HEK293 (cell line): ENCODE measurements at regions not wholly inside any gene's neighbourhood (a gene's known extent, or its start where the extent isn't known, plus 50 kb on each side); places are given as distances from the start of the nearest gene placed in this dataset.
"Not testable (repeated sequence)": the region's sequence is repeated elsewhere in the genome, so short reads cannot be mapped to it uniquely, and the experiment has no call there.

Experiments
- CTCF ChIA-PET: fragments of 350-600 bp; formaldehyde crosslinking; extraction: SDS; loops from one replicate; lab custom pipeline; 2021; ENCODE audit warnings: antibody characterized with exemption; lab: Yijun Ruan, JAX
- POLR2A ChIA-PET: fragments of 300-600 bp; formaldehyde crosslinking; extraction: SDS; loops from one replicate; lab custom pipeline; 2020; ENCODE audit warnings: antibody characterized with exemption, inconsistent platforms; lab: Yijun Ruan, JAX
- H3K27ac ChIP-seq: fragments of 200-500 bp; sonication (Bioruptor generic); 2 replicates; pipeline ENCODE4 v1.5.1; 2014; ENCODE audit warnings: low read depth, low read length, control low read depth, inconsistent platforms; ENCODE audit errors: extremely low read depth
- H3K36me3 ChIP-seq, 2 experiments: fragments of 200-500 bp in 1 of 2; sonication (Bioruptor generic) in 1 of 2; 1 replicate in 1 of 2; 2 replicates in 1 of 2; pipeline ENCODE4 v1.5.1; 2014 to 2017; ENCODE audit warnings: inconsistent platforms in 2 of 2, low read length in 2 of 2; ENCODE audit not compliant: control insufficient read depth in 2 of 2, insufficient read depth in 1 of 2
- H3K4me1 ChIP-seq: fragments of 200-500 bp; sonication (Bioruptor generic); 2 replicates; pipeline ENCODE4 v1.5.1; 2014; ENCODE audit warnings: mild to moderate bottlenecking, low read length, inconsistent platforms; ENCODE audit not compliant: control insufficient read depth, insufficient read depth
- H3K4me3 ChIP-seq: 2 replicates; pipeline ENCODE4 v1.5.1; 2011; ENCODE audit warnings: low read depth, mild to moderate bottlenecking, control low read depth, low read length, moderate library complexity
- H3K9me3 ChIP-seq: fragments of 200-500 bp; sonication (Bioruptor generic); 2 replicates; pipeline ENCODE4 v1.5.1; 2014; ENCODE audit warnings: low read depth, low read length, inconsistent platforms; ENCODE audit not compliant: control insufficient read depth, insufficient read depth
- ELK4 ChIP-seq: IDR thresholded peaks from 2 replicates; pipeline ENCODE4 v1.6.1; 2011; ENCODE audit warnings: mild to moderate bottlenecking, low read depth, low read length, borderline replicate concordance
- HIC1 ChIP-seq: fragments of 450-650 bp; formaldehyde crosslinking; IDR thresholded peaks from 2 replicates; pipeline ENCODE4 v1.5.1; 2016; ENCODE audit warnings: missing biosample characterization, missing genetic modification characterization
- HOXD13 ChIP-seq: sonication (generic); formaldehyde crosslinking; IDR thresholded peaks from 2 replicates; pipeline ENCODE4 v1.8.0; 2022; ENCODE audit warnings: missing genetic modification reagents, borderline replicate concordance
- KLF9 ChIP-seq: fragments of 450-650 bp; formaldehyde crosslinking; IDR thresholded peaks from 2 replicates; pipeline ENCODE4 v1.5.1; 2016; ENCODE audit warnings: missing biosample characterization, missing genetic modification characterization, low read depth
- PRDM10 ChIP-seq: fragments of 450-650 bp; formaldehyde crosslinking; IDR thresholded peaks from 2 replicates; pipeline ENCODE4 v1.5.1; 2016; ENCODE audit warnings: missing biosample characterization, missing genetic modification characterization
- SP2 ChIP-seq: fragments of 450-650 bp; formaldehyde crosslinking; IDR thresholded peaks from 2 replicates; pipeline ENCODE4 v1.5.1; 2016; ENCODE audit warnings: missing biosample characterization, missing genetic modification characterization
- SP3 ChIP-seq: fragments of 450-650 bp; formaldehyde crosslinking; IDR thresholded peaks from 2 replicates; pipeline ENCODE4 v1.5.1; 2016; ENCODE audit warnings: missing biosample characterization, missing genetic modification characterization
- ZBTB21 ChIP-seq: fragments of 450-650 bp; formaldehyde crosslinking; IDR thresholded peaks from 2 replicates; pipeline ENCODE4 v1.5.1; 2017; ENCODE audit warnings: missing biosample characterization, missing genetic modification characterization
- ZFP69B ChIP-seq: fragments of 450-650 bp; formaldehyde crosslinking; IDR thresholded peaks from 2 replicates; pipeline ENCODE4 v1.5.1; 2016; ENCODE audit warnings: missing biosample characterization, missing genetic modification characterization
- ZNF184 ChIP-seq: fragments of 450-650 bp; IDR thresholded peaks from 2 replicates; pipeline ENCODE4 v1.5.1; 2018; ENCODE audit warnings: missing biosample characterization, mild to moderate bottlenecking, missing genetic modification characterization
- ZNF248 ChIP-seq: fragments of 450-650 bp; formaldehyde crosslinking; IDR thresholded peaks from 2 replicates; pipeline ENCODE4 v1.5.1; 2017; ENCODE audit warnings: missing biosample characterization, missing genetic modification characterization
- ZNF302 ChIP-seq: fragments of 450-650 bp; formaldehyde crosslinking; IDR thresholded peaks from 2 replicates; pipeline ENCODE4 v1.5.1; 2016; ENCODE audit warnings: missing biosample characterization, missing genetic modification characterization, low read depth
- ZNF37A ChIP-seq: fragments of 450-650 bp; IDR thresholded peaks from 2 replicates; pipeline ENCODE4 v1.5.1; 2018; ENCODE audit warnings: missing biosample characterization, missing genetic modification characterization
- ZNF488 ChIP-seq: fragments of 450-650 bp; formaldehyde crosslinking; IDR thresholded peaks from 2 replicates; pipeline ENCODE4 v1.5.1; 2016; ENCODE audit warnings: missing biosample characterization, missing genetic modification characterization
- ZNF549 ChIP-seq: fragments of 450-650 bp; IDR thresholded peaks from 2 replicates; pipeline ENCODE4 v1.5.1; 2018; ENCODE audit warnings: missing biosample characterization, missing genetic modification characterization, mild to moderate bottlenecking, inconsistent platforms, moderate library complexity
- ZNF561 ChIP-seq: fragments of 450-650 bp; IDR thresholded peaks from 2 replicates; pipeline ENCODE4 v1.5.1; 2018; ENCODE audit warnings: missing biosample characterization, missing genetic modification characterization, borderline replicate concordance
- ZNF654 ChIP-seq: fragments of 450-650 bp; formaldehyde crosslinking; IDR thresholded peaks from 2 replicates; pipeline ENCODE4 v1.5.1; 2016; ENCODE audit warnings: low read depth, missing biosample characterization, missing genetic modification characterization
- ZNF677 ChIP-seq: fragments of 450-650 bp; IDR thresholded peaks from 2 replicates; pipeline ENCODE4 v1.5.0; 2018; ENCODE audit warnings: missing biosample characterization, mild to moderate bottlenecking, missing genetic modification characterization, moderate library complexity
- ZNF830 ChIP-seq: fragments of 450-650 bp; IDR thresholded peaks from 2 replicates; pipeline ENCODE4 v1.5.0; 2018; ENCODE audit warnings: missing biosample characterization, missing genetic modification characterization, low read depth, mild to moderate bottlenecking, moderate library complexity

- Histone ChIP-seq H3K9me3 (no peaks in the 10 kb centered on the region), H3K4me1 (no peaks in the 10 kb centered on the region), H3K27ac (no peak overlapping the region), H3K4me3 (no peak overlapping the region), H3K36me3 (no peaks in the 10 kb centered on the region)
- CTCF ChIA-PET = interaction anchor here (0.5 kb wide), 1 partner anchor 1353 kb away, joined by 3 read pairs; no protein-coding TSS in a partner anchor
- no peak for TF ChIP-seq ZFP69B (tag by site-specific recombination)
- no peak for TF ChIP-seq ZBTB21 (tag by site-specific recombination)
- TF ChIP-seq ZNF830 (tag by site-specific recombination) = no peak
- no peak for TF ChIP-seq PRDM10 (tag by site-specific recombination)
- TF ChIP-seq SP2 = no peak
- TF ChIP-seq ZNF37A (tag by site-specific recombination) = no peak
- no peak for TF ChIP-seq ZNF654 (tag by site-specific recombination)
- no peak for TF ChIP-seq ZNF677 (tag by site-specific recombination)
- no peak for TF ChIP-seq ZNF561 (tag by site-specific recombination)
- no peak for TF ChIP-seq HOXD13
- POLR2A ChIA-PET = no interaction called here
These were observed 359.5 kb upstream of the C11orf87 start for GRCh38 chr11:109062445-109062844.

- no peak overlapping the region for H3K27ac ChIP-seq
- POLR2A ChIA-PET = no interaction called here
- no peaks in the 10 kb centered on the region for H3K9me3 ChIP-seq
- no peaks in the 10 kb centered on the region for H3K4me1 ChIP-seq
- TF ChIP-seq ZNF302 (tag by site-specific recombination) (no peak), ZNF184 (tag by site-specific recombination) (no peak), HIC1 (tag by site-specific recombination) (no peak), ZNF488 (no peak), ZNF248 (no peak), KLF9 (tag by site-specific recombination) (no peak), ELK4 (no peak), ZNF549 (tag by site-specific recombination) (no peak), SP3 (tag by site-specific recombination) (no peak), ZNF654 (tag by site-specific recombination) (no peak)
- no peak overlapping the region for H3K4me3 ChIP-seq
- no peaks in the 10 kb centered on the region for H3K36me3 ChIP-seq
- CTCF ChIA-PET = no interaction called here
These were observed 359.1 kb upstream of the C11orf87 start for GRCh38 chr11:109062871-109063270.

- H3K36me3 ChIP-seq, POLR2A ChIA-PET, H3K27ac ChIP-seq, H3K9me3 ChIP-seq, H3K4me3 ChIP-seq, H3K4me1 ChIP-seq: not testable (repeated sequence)
- CTCF ChIA-PET = interaction anchor here (0.8 kb wide), 1 partner anchor 184 kb away, joined by 3 read pairs; no protein-coding TSS in a partner anchor
These were observed 357.2 kb upstream of the C11orf87 start for GRCh38 chr11:109064618-109065311.
